HG03575 (cell line): ENCODE measurements at regions not wholly inside any gene's neighbourhood (a gene's known extent, or its start where the extent isn't known, plus 50 kb on each side); places are given as distances from the start of the nearest gene placed in this dataset.

Experiments used
- ATAC-seq: cut with Tn5 transposase; IDR thresholded peaks from one replicate; pipeline ENCODE4 v1.9.1; 2021; ENCODE audit not compliant: unreplicated experiment, insufficient number of reproducible peaks, low FRiP score; ENCODE audit errors: extremely low read depth

DNA sequence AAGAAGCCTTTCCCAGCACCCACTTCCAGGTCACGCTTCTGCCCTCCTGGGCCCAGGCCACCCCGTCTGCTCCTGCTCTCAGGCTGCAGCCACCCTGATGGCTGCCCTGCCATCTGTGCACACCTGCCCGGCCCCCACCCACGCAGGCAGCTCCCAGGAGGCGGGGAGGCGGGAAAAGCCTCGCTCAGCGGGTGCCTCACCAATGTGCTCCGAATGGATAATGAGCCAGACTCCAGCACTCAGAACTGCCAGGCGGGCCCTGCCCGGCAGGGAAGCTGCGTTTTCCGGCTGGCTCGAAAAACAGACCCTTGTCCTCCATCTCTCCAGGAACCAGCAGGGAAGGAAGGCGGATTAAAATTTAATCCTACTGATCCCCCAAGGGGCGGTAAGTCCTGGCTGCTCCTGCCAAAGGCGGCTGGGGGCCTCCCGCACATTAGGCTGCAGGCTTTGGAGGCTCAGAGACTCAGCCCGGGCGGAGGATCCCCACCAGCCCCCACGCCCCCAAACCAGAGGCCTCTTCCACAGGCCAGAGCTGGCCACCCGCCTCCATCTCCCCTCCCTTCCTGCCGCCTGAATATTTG, 104.0 kb downstream of the NCOR2 start:
- no peak for ATAC-seq

DNA sequence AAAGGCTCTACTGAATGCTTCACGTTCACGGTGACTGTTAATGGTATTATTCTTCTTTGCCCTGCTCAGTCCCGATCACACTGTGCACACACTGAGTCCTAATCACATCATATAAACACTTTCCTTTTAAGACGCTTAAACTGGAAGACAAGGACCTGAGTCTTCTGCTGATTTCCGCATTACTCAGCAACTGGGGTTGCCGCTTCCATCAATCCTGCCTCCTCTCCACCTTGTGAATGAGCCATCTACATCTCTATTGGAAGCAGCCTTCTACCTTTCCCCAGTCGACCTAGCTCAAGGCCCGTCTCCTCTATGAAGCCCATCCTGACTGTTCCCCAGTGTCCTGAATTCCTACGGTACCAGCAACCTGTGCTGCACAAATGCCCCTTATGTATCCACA, 104.7 kb downstream of the NCOR2 start:
- no peak for ATAC-seq

DNA sequence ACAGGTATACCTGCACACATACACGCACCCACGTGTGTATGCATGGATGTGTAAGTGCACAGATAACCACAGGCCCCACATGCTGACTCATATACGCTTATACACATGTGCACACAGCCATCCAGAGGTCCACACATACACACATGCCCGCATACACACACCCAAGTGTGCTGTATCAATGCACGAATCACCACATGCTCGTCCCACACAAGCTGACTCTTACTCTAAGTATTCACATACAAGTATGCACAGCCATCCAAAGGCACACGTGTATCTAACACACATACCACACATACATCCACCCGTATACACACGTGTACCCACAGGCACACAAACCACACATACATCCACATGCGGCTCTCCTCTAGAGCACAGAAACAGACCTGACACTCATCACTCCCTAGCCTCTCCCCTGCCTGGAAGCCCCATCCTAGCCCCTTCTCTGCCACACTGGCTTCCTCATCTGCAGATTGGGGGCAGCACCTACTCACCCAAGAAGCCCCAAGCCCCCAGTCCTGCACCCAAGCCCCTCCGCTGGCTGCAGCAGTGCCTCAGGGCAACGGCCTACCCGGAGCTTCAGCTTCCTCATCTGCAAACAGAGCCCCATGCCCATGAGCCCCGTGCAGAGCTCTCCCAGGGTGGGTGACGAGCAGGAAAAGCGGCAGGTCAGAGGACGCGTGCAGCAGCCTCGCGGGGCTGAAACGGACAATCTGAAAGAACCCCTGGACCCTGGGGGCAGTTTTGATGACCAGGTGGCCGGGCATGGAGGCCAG, 105.4 kb downstream of the NCOR2 start:
- no peak for ATAC-seq

DNA sequence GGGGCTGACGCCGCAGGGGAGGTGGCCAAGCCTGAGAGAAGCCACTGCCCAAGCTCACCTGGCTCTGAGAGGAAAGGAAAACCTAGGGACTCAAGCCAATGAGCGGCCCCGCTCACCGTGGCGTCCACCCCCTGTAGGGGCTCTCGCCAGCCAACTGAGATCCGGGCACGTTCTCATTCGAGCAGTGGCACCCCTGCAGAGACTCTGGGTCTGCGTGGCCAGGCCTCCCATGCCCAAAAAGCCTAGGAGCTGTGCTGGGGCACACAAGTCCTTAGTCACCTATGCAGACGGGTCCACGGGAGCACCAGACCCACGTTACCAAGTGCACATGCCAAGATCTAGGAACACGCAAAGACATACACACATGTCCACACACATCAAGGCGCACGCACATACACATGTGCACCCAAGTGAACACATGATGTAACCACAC, 106.2 kb downstream of the NCOR2 start:
- ATAC-seq = no peak

DNA sequence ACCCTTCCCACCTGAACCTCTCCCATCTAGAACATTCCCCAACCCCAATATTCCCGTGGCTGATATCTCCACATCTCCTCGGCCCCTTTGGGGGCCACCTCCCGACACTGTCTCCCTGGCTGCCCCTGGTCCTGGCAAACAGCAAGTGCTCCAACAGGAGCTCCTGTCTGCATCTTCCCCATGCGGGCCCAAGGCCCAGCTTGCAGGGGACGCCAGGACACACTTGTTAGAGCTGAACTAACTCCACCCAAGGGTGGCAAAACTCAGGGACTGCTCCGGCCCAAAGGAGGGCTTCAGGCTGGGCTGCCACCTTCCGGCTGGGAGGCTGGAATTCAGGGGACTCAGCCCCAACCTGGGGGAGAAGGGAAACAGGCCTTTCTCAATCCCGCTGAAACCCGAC, 106.6 kb downstream of the NCOR2 start:
- no peak for ATAC-seq

DNA sequence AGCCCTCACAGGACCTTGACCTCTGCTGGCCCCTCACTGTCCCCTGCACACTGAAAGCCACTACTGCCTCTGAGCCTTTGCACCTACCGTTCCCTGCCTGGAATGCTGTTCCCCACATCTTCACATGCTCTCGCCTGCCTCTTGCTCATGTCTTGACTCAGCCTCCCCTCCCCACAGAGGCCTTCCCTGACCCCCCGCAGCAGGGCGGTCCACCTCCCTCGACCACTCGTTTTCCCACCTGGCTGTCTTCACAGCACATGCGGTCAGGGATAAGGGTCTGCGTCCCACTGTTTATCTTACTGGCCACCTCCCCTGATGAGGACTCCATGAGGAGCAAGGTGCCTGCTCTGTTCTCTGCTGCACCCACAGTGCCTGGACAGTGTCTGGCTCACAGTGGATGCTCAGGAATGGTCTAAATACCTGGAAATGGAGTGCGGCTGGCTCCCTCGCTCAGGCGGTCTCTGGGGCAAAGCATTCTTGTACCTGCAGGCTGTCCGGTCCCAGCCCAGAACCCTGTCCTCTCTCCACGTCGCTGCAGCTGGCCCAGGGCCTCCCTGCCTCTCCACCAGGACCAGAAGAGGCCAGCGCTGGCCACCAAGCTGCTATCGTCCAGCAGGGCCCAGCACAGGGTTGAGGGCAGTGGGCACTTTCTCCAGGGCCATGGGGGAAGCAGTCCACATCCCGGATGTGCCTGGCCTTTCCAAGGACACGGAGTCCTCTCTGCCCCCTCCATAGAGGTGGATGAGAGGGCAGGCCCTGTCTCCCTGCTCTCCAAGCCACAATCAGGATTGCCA, 107.4 kb downstream of the NCOR2 start:
- ATAC-seq = no peak

DNA sequence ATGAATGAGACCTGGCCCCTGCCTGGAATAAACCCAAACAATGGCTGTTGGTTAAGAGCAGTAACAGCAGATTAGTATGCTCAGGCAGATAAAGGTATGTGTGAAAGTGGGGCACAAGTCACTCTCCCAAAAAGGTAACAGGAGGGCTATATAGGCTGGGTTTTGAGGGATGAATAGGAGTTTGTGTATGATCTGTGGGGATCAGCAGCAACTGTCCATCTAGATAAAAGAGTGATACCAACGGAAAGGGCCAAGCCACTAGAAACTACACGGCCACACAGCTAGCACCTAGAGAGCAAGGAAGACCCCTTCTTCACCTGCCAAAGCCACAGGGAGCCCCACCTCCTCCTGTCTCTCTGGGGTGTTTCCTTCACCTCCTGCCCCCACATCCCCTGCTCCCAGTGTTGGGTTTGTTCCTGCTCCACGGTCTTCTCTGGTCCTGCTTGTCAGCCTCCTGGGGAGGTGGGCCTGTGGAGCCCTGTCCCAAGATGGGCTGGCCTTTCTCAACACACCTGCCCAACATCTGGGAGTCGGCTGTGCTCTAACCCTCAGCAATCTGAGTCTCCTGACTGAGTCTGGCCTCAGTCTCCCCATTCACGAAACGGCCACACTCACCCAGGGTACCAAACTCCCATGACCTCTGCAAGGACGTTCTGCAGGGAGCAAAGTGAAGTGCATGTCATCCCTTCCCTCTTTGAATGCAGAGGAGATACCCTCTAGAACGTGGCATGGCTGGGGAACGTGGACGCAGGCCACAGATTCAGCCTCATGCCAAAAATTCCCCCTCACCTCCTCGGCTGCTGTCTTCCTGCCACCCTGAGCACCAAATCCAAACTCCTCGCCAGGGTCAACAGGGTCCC, 108.2 kb downstream of the NCOR2 start:
- ATAC-seq = no peak

DNA sequence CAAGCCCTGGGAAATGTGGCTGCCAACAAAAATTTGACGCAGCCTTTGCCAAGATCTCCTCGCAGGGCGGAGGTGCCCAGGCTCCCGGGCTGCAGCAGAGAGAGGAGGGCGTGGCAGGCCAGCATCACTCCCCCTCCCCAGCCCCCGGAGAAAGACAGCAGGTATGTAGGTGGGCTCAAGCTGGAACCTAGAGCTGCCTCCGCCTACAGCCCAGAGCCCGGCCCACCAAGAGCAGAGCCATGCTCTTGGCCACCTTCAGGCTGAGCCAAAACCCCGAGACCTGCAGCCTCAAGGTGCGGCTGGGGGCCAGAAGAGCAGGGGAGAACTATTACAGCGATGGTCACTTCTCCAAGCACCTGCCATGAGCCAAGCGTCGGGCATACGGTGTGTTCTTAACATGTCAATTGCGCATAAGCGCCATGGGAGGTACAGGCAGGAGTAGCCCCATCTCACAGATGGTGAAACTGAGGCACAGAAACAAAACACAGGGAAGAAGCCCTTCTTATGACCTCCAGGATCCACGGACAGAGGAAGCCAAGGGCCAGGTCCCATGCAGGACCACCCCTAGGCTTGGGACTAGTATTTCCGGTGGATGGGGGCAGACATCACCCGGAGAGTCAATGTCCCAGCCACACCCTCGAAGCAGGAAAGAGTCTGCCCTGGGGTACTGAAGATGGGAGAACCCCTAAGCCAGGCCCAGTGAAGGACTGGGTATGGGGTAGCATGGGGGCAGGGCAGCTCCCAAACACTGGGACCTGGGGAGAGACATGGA, 109.0 kb downstream of the NCOR2 start:
- no peak for ATAC-seq

DNA sequence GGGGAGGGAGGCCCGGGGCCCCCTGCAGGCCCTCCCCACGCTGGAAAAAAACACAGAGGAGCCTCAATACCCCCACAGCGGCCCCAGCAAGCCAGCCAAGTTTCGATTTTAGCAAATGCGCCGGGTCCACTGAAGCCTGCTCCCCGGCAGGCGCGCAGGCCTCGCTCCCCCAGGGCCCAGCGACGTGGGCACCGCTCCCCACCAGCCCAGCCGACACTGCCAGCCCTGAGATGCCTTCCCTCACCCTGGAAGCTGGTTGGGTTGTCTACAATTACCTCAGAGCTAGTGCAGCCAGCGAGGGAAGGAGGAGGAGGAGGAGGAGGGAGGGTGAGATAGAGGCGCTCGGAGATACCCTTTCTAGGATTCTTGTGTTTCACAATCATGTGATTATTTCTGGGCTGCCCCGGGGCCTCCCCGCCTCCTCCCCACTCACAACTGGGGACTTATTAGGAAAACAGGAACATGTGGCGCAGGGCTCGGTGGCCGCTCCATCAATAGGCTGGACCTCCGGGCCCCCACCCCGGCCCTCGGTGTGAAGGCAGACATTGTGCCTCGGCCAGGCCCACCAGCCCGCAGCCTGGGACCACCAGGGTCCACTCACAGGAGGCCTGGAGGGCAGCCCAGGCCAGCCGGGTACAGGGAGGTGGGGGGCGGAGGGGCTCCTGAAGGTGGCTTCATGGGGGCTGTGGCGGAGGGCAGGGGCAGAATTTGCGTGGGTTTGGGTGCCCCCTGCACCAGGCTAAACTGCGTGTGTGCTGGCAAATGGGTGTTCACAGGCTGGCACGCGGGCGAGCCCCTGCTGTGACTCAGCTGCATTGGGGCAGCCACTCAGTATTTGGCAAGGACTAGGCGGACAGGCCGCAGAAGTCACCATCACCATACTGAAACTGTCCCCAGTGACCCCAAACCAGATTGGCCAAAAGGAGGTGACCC, 109.9 kb downstream of the NCOR2 start:
- no peak for ATAC-seq

DNA sequence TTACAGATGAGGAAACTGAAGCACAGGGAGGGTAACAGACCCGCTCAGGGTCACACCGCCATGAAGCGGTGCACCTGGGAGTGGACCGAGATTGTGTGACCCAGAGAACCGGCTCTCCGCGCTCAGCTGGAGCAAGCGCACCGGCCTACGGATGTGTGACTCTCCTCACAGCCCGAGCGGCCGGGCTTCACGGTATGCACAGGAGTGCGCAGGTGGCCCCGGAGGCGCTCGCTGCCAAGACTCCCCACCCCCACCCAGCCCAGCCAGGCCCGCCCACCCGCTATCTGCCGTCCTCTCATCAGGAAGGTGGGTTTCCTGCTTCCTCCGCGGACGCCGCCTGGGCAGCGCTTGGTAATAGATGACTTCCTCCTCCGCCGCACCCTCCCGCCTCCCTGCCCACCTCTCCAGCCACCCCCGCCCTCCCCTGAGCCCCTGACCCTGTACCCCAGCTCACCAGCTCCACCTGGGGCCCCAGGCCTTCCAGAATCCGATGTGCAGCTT, 110.7 kb downstream of the NCOR2 start:
- ATAC-seq = no peak

DNA sequence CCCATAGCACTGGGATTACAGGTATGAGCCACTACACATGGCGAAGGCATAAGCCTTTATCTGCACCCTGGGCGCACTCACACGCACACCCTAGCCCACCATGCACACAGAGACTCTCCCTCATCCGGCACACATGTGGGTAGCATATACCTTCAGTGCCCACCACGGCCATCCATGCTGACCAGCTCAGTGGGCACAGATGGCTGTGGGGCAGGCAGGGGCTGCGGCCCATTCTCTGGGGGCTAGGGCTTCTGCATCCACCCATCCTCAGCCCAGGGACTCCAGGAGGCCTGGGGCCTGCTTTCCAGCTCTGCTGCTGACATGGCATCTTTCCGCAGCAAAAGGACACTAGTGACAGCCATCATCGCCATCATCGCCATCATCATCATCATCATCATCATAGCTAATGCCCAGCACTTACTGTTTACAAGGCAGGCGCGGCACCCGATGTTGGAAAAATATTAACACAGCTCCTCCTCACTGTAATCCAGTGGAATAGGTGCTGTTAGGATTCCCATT, 111.2 kb downstream of the NCOR2 start:
- ATAC-seq = no peak

DNA sequence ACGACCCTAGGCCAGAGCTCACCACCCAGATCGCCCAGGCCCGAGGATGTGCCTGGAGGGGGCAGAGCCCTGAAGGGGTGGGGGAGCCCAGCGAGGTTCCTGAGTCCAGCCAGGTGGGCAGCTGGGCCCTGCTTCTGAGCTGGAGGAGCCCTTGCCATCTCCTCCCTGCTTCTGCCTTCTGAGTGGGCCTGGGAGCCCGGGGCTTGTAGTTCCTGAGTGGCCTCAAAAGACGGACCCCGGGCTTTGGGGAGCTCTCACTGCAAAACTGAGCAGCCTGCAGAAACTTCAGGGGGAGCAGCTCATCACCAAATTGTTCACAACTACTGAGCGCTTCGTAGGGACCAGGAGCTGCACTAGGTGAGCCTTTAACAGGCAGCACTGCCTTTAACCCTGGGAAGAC, 112.1 kb downstream of the NCOR2 start:
- ATAC-seq = no peak

DNA sequence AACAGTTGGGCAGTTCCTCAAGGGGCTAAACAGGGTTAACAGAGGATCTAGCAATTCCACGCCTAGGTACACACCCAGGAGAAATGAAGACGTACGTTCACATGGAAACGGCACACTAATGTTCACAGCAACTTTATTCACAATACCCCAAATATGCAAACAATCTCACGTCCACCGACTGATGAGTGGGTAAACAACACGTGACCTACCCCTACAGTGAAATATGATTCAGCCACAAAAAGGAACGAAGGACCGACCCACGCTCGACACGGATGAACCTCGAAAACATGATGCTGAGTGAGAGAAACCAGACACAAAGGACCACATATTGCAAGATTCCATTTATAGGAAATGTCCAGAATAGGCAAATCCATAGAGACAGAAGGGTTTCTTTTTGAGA, 112.7 kb downstream of the NCOR2 start:
- no peak for ATAC-seq

DNA sequence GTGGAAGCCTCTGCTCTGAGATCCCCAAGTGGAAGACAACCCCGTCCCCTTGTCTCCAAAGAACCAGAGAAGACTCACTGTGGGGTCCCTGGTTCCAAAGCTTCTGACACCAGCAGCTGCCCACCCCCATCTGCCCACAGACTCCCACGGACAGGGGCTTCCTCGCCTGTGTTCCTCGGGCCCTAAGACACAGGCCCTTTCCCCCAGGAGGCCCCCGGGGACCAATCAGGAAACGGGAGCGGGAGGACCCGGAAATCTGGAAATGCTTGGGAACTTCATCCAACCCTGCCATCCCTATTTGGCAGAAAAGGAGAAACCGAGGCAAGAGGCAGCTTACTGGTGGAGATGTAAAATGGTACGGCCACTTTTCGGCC, 113.1 kb downstream of the NCOR2 start:
- ATAC-seq = no peak

DNA sequence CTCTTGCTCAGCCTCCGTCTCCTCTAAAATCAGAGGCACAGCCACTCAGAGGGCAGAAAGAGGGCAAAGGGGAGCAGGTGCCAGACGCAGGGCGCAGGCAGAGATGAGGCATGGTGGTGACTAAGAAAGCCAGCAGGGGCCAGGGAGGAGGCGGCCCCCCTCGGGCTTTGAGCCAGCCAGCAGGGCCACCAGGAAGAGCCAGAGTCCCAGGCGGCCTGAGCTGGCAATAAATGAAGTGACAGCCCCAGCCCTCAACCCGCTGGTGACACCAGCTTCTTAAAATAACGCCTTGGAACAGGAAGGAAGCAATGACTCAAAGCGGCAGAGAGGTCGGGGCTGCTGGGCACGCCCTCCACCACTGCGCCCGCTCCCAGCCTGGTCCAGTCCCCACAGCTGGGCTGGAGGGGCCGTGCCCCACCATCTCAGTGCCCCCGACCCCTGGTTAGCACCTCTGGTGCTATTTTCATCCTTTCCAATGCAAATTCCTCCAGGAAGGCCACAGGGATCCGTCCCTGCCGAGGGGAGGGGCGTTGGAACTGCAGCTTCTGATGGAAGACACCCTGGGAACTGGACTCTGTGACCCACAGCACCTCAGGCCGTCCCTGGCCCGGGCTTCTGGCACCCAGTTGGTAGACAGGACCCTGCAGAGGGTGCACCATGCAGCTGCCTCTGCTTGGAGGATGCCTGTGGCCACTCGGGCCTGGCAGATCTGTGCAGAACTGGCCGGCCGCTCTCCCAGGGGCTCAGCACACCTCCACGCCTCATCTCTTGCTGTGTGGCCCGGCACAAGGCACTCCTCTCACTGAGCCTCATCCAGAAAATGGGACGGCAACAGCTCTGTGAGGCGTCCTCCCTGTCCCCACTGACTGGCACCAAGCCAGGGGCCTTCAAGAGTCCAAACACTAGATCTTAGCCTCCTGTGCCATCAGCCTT, 113.7 kb downstream of the NCOR2 start:
- peak; percentile 41 for ATAC-seq

DNA sequence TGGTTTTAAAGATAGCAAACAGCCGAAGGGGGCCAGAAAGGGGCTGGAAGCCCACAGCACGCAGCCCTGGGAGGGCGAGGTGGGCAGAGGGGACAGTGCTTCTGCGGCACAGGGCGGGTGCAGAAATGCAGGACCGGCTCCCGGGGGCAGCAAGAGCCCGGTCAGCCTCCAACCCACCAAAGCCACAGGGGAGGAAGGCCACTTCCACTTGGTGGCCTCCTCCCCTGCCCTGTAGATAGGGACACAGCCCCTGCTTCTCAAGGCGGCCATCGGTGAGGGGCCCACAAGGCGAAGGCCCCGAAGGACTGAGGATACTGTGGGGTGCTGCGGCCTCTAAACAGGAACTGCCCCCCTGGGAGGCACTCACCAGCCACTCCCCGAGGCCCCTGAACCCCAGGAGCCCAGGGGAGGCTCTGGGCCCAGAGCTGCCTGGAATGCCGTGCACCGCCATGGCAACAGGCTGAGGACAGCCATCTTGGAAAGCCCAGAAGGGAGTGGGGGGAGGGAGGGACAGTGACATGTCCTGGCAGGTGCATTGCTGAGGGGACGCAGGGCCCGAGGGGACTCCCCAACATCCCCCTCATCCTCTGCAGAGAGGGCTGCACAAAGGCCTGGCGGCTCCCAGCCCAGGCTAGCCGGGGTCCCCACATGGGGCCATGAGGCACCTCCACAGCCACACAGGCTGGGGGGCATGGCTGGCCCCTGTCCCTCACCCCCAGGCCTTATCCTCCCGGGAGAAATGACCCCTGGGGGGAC, 114.7 kb downstream of the NCOR2 start:
- no peak for ATAC-seq
